Peyer's patch (tissue), 4 donors: ENCODE measurements at regions not wholly inside any gene's neighbourhood (a gene's known extent, or its start where the extent isn't known, plus 50 kb on each side); places are given as distances from the start of the nearest gene placed in this dataset.

Source experiments
- CTCF ChIP-seq, 6 experiments: fragments of 450-650 bp in 4 of 6; fragments of 200-600 bp in 2 of 6; sonication (generic) in 1 of 6; IDR thresholded peaks; one replicate each; pipeline ENCODE4 v1.5.1; 2017 to 2019; ENCODE audit warnings: antibody characterized with exemption in 6 of 6, mild to moderate bottlenecking in 3 of 6, moderate library complexity in 1 of 6
- POLR2A ChIP-seq, 2 donors: fragments of 450-650 bp; IDR thresholded peaks; one replicate each; pipeline ENCODE4 v1.5.1; 2017; ENCODE audit warnings: antibody characterized with exemption in 2 of 2, mild to moderate bottlenecking in 2 of 2, moderate library complexity in 2 of 2

GRCh38 chr6:12649325-12649724, 67.2 kb upstream of the PHACTR1 start:
- no peak for TF ChIP-seq CTCF (IDR thresholded peaks at IDR 0.05)
- no peak for TF ChIP-seq POLR2A (IDR thresholded peaks at IDR 0.05)
